ENCODE measurements at regions not wholly inside any gene's neighbourhood (a gene's known extent, or its start where the extent isn't known, plus 50 kb on each side); places are given as distances from the start of the nearest gene placed in this dataset.

DNA sequence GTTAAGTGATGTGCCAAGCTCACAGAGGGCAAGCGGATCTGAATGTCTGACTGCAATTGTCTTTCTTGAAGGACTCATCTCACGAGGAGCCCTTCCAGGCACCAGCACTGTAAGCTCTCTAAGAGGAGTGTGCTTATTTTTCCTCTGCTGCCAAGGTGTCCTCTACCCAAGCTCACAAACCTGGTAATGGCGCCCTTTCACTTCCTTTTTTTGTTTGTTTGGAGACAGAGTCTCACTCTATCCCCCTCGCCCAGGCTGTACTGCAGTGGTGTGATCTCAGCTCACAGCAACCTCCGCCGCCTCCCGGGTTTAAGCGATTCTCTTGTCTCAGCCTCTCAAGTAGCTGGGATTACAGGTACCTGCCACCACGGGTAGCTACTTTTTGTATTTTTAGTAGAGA is 233.8 kb downstream of the MAP2K4 start:
- TF ChIP-seq, protein P1, sequence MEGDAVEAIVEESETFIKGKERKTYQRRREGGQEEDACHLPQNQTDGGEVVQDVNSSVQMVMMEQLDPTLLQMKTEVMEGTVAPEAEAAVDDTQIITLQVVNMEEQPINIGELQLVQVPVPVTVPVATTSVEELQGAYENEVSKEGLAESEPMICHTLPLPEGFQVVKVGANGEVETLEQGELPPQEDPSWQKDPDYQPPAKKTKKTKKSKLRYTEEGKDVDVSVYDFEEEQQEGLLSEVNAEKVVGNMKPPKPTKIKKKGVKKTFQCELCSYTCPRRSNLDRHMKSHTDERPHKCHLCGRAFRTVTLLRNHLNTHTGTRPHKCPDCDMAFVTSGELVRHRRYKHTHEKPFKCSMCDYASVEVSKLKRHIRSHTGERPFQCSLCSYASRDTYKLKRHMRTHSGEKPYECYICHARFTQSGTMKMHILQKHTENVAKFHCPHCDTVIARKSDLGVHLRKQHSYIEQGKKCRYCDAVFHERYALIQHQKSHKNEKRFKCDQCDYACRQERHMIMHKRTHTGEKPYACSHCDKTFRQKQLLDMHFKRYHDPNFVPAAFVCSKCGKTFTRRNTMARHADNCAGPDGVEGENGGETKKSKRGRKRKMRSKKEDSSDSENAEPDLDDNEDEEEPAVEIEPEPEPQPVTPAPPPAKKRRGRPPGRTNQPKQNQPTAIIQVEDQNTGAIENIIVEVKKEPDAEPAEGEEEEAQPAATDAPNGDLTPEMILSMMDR (conservative IDR thresholded peaks at IDR 0.05; ENCODE audit: low read depth, low read length), result no peak
- TF ChIP-seq EZH2 (IDR thresholded peaks at IDR 0.05; ENCODE audit: borderline replicate concordance, low read depth, low read length, poor library complexity, severe bottlenecking), result no peak
